ENCODE measurements at regions not wholly inside any gene's neighbourhood (a gene's known extent, or its start where the extent isn't known, plus 50 kb on each side); places are given as distances from the start of the nearest gene placed in this dataset.

- H3K4me3 ChIP-seq (ENCODE audit: low read depth, low read length), result no peak overlapping the region
- no peak for DNase-seq (ENCODE audit: low read depth, low spot score)
- no peak for TF ChIP-seq CTCF (IDR thresholded peaks at IDR 0.05; ENCODE audit: insufficient read depth, low read length, missing control alignments)
- CTCF ChIA-PET, result no interaction called here
- POLR2A ChIA-PET, result no interaction called here
Measured at GRCh38 chr13:100895651-100896050, 221.1 kb upstream of the TMTC4 start.

GRCh38 chr13:100892981-100893380 lies 218.4 kb upstream of the TMTC4 start:
- DNase-seq (ENCODE audit: low read depth, low spot score), result no peak
- H3K4me3 ChIP-seq (ENCODE audit: low read depth, low read length), result no peak overlapping the region
- CTCF ChIA-PET, result no interaction called here
- POLR2A ChIA-PET, result no interaction called here
- TF ChIP-seq CTCF (IDR thresholded peaks at IDR 0.05; ENCODE audit: insufficient read depth, low read length, missing control alignments), result no peak

GRCh38 chr13:100890645-100891044 lies 216.1 kb upstream of the TMTC4 start:
- ChIA-PET CTCF (no interaction called here), POLR2A (no interaction called here)
- no peak overlapping the region for H3K4me3 ChIP-seq (ENCODE audit: low read depth, low read length)
- DNase-seq (ENCODE audit: low read depth, low spot score), result no peak
- no peak for TF ChIP-seq CTCF (IDR thresholded peaks at IDR 0.05; ENCODE audit: insufficient read depth, low read length, missing control alignments)

- DNase-seq (ENCODE audit: low read depth, low spot score), result peak; percentile 54
- H3K4me3 ChIP-seq (ENCODE audit: low read depth, low read length), result no peak overlapping the region
- no peak for TF ChIP-seq CTCF (IDR thresholded peaks at IDR 0.05; ENCODE audit: insufficient read depth, low read length, missing control alignments)
- POLR2A ChIA-PET, result no interaction called here
- CTCF ChIA-PET, result no interaction called here
Measured at GRCh38 chr13:100887729-100888151, 213.1 kb upstream of the TMTC4 start.

GRCh38 chr13:100883453-100883852 lies 208.9 kb upstream of the TMTC4 start:
- ChIA-PET POLR2A (no interaction called here), CTCF (no interaction called here)
- no peak for TF ChIP-seq CTCF (IDR thresholded peaks at IDR 0.05; ENCODE audit: insufficient read depth, low read length, missing control alignments)
- no peak for DNase-seq (ENCODE audit: low read depth, low spot score)
- no peak overlapping the region for H3K4me3 ChIP-seq (ENCODE audit: low read depth, low read length)

GRCh38 chr13:100881291-100881864 lies 206.8 kb upstream of the TMTC4 start:
- DNase-seq (ENCODE audit: low read depth, low spot score), result no peak
- POLR2A ChIA-PET, result no interaction called here
- no peak overlapping the region for H3K4me3 ChIP-seq (ENCODE audit: low read depth, low read length)
- CTCF ChIA-PET, result no interaction called here
- no peak for TF ChIP-seq CTCF (IDR thresholded peaks at IDR 0.05; ENCODE audit: insufficient read depth, low read length, missing control alignments)

All from AG04449 (cell line).